H9 (cell line): ENCODE measurements at regions not wholly inside any gene's neighbourhood (a gene's known extent, or its start where the extent isn't known, plus 50 kb on each side); places are given as distances from the start of the nearest gene placed in this dataset.
A peak's percentile ranks its signal among the peaks of the same experiment; 100 is the strongest.
"Not testable (repeated sequence)": the region's sequence is repeated elsewhere in the genome, so short reads cannot be mapped to it uniquely, and the experiment has no call there.

Source experiments
- DNase-seq: peaks from one replicate; pipeline ENCODE4 v3.0.0-alpha.2; 2017
- H2AFZ ChIP-seq: one replicate; pipeline ENCODE4 v1.6.1; 2013; ENCODE audit warnings: mild to moderate bottlenecking, low read length, control low read depth, moderate library complexity
- H2AK5ac ChIP-seq: 2 replicates; pipeline ENCODE4 v1.6.1; 2013; ENCODE audit warnings: low read length, control low read depth, mixed read lengths; ENCODE audit not compliant: insufficient read length
- H2BK120ac ChIP-seq: one replicate; pipeline ENCODE4 v1.6.1; 2013; ENCODE audit warnings: low read depth, mild to moderate bottlenecking, low read length, control low read depth, inconsistent platforms; ENCODE audit not compliant: poor library complexity, severe bottlenecking
- H2BK12ac ChIP-seq: 2 replicates; pipeline ENCODE4 v1.6.1; 2013; ENCODE audit warnings: low read length, control low read depth, mixed read lengths, low read depth; ENCODE audit not compliant: insufficient read length
- H2BK15ac ChIP-seq: 2 replicates; pipeline ENCODE4 v1.6.1; 2013; ENCODE audit warnings: low read depth, low read length, control low read depth
- H2BK20ac ChIP-seq: one replicate; pipeline ENCODE4 v1.6.1; 2013; ENCODE audit warnings: low read depth, mild to moderate bottlenecking, low read length, control low read depth, inconsistent platforms; ENCODE audit not compliant: poor library complexity, severe bottlenecking
- H2BK5ac ChIP-seq: 2 replicates; pipeline ENCODE4 v1.6.1; 2013; ENCODE audit warnings: low read length, control low read depth, mixed read lengths; ENCODE audit not compliant: insufficient read length
- H3K14ac ChIP-seq: 2 replicates; pipeline ENCODE4 v1.6.1; 2013; ENCODE audit warnings: low read length, control low read depth; ENCODE audit not compliant: insufficient read depth
- H3K18ac ChIP-seq: 2 replicates; pipeline ENCODE4 v1.6.1; 2013; ENCODE audit warnings: low read depth, mild to moderate bottlenecking, mixed read lengths, low read length, control low read depth; ENCODE audit not compliant: insufficient read length
- H3K23ac ChIP-seq: 2 replicates; pipeline ENCODE4 v1.6.1; 2013; ENCODE audit warnings: low read length, control low read depth, mixed read lengths, low read depth; ENCODE audit not compliant: insufficient read length
- H3K23me2 ChIP-seq: 2 replicates; pipeline ENCODE4 v1.6.1; 2013; ENCODE audit warnings: low read depth, mild to moderate bottlenecking, mixed read lengths, low read length, control low read depth; ENCODE audit not compliant: insufficient read length, poor library complexity, severe bottlenecking
- H3K27ac ChIP-seq: 2 replicates; pipeline ENCODE4 v1.5.1; 2013; ENCODE audit warnings: low read length, control low read depth, mixed read lengths, low read depth; ENCODE audit not compliant: insufficient read length
- H3K27me3 ChIP-seq: 2 replicates; pipeline ENCODE4 v1.6.1; 2013; ENCODE audit warnings: low read length, control low read depth, inconsistent platforms; ENCODE audit not compliant: insufficient read depth
- H3K4ac ChIP-seq: 2 replicates; pipeline ENCODE4 v1.6.1; 2013; ENCODE audit warnings: low read depth, mild to moderate bottlenecking, control low read depth, inconsistent platforms, low read length, moderate library complexity
- H3K4me1 ChIP-seq: 2 replicates; pipeline ENCODE4 v1.6.1; 2013; ENCODE audit warnings: low read length, control low read depth, inconsistent platforms; ENCODE audit not compliant: insufficient read depth
- H3K4me2 ChIP-seq: 2 replicates; pipeline ENCODE4 v1.6.1; 2013; ENCODE audit warnings: low read length, control low read depth, mixed read lengths; ENCODE audit not compliant: insufficient read length, insufficient read depth
- H3K56ac ChIP-seq: 2 replicates; pipeline ENCODE4 v1.6.1; 2013; ENCODE audit warnings: low read depth, mild to moderate bottlenecking, mixed read lengths, low read length, control low read depth; ENCODE audit not compliant: insufficient read length
- H3K79me1 ChIP-seq: 2 replicates; pipeline ENCODE4 v1.6.1; 2013; ENCODE audit warnings: low read depth, mild to moderate bottlenecking, moderate library complexity, low read length, control low read depth, inconsistent platforms; ENCODE audit not compliant: insufficient read depth, poor library complexity, severe bottlenecking
- H3K79me2 ChIP-seq: 2 replicates; pipeline ENCODE4 v1.6.1; 2013; ENCODE audit warnings: low read length, control low read depth, inconsistent platforms; ENCODE audit not compliant: insufficient read depth
- H3K9ac ChIP-seq: 2 replicates; pipeline ENCODE4 v1.6.1; 2013; ENCODE audit warnings: low read length, control low read depth, mixed read lengths; ENCODE audit not compliant: insufficient read length; ENCODE audit errors: extremely low read depth
- H3K9me3 ChIP-seq: one replicate; pipeline ENCODE4 v1.6.1; 2013; ENCODE audit warnings: low read depth, low read length, inconsistent platforms; ENCODE audit not compliant: control insufficient read depth
- H3T11ph ChIP-seq: one replicate; pipeline ENCODE4 v1.6.1; 2013; ENCODE audit warnings: mild to moderate bottlenecking, low read length, control low read depth, inconsistent platforms
- H4K20me1 ChIP-seq: one replicate; pipeline ENCODE4 v1.6.1; 2013; ENCODE audit not compliant: control insufficient read depth, insufficient read length, insufficient read depth
- H4K5ac ChIP-seq: 2 replicates; pipeline ENCODE4 v1.6.1; 2013; ENCODE audit warnings: low read depth, mild to moderate bottlenecking, mixed read lengths, low read length, control low read depth; ENCODE audit not compliant: insufficient read length
- H4K8ac ChIP-seq: replicated peaks from 2 replicates; pipeline ENCODE4 v1.6.1; 2013; ENCODE audit warnings: low read length, control low read depth, mixed read lengths, low read depth; ENCODE audit not compliant: insufficient read length
- H4K91ac ChIP-seq: 2 replicates; pipeline ENCODE4 v1.6.1; 2013; ENCODE audit warnings: low read depth, mild to moderate bottlenecking, moderate library complexity, mixed read lengths, low read length, control low read depth; ENCODE audit not compliant: insufficient read length
- H3K27ac Mint-ChIP-seq, 3 experiments: 2 replicates in 2 of 3; 3 replicates in 1 of 3; pipeline ENCODE4 v1.8.0; 2020 to 2021; ENCODE audit warnings: mixed read lengths in 3 of 3, mild to moderate bottlenecking in 1 of 3, moderate library complexity in 1 of 3
- H3K27me3 Mint-ChIP-seq: 2 replicates; pipeline ENCODE4 v1.8.0; 2021; ENCODE audit warnings: low read depth, mild to moderate bottlenecking, moderate library complexity, mixed read lengths
- H3K36me3 Mint-ChIP-seq, 3 experiments: 2 replicates in 2 of 3; 3 replicates in 1 of 3; pipeline ENCODE4 v1.8.0; 2020 to 2021; ENCODE audit warnings: low read depth in 3 of 3, mixed read lengths in 3 of 3; ENCODE audit not compliant: insufficient read depth in 1 of 3
- H3K4me1 Mint-ChIP-seq, 2 experiments: 2 replicates each; pipeline ENCODE4 v1.8.0; 2020; ENCODE audit warnings: mixed read lengths in 2 of 2
- H3K4me3 Mint-ChIP-seq, 2 experiments: 2 replicates in 1 of 2; 3 replicates in 1 of 2; pipeline ENCODE4 v1.8.0; 2020 to 2021; ENCODE audit warnings: mild to moderate bottlenecking in 2 of 2, mixed read lengths in 2 of 2, moderate library complexity in 1 of 2
- H3K9me3 Mint-ChIP-seq, 2 experiments: 2 replicates in 1 of 2; 3 replicates in 1 of 2; pipeline ENCODE4 v1.8.0; 2020; ENCODE audit warnings: mild to moderate bottlenecking in 2 of 2, mixed read lengths in 2 of 2, moderate library complexity in 1 of 2
- CTCF ChIP-seq: fragments of 200-600 bp; sonication (generic); conservative IDR thresholded peaks from 3 replicates; pipeline ENCODE4 v1.8.0; 2021; ENCODE audit warnings: antibody characterized with exemption, mild to moderate bottlenecking
- WGBS: extraction: QIAGEN DNeasy Blood & Tissue Kit; methylation state at CpG from one replicate; pipeline ENCODE4 v1.1.7; 2013; ENCODE audit warnings: missing lambda C conversion rate, low lambda C conversion rate, mixed read lengths; ENCODE audit not compliant: insufficient read length; ENCODE audit errors: extremely low coverage; 5-methylcytosine and 5-hydroxymethylcytosine counted together

DNA sequence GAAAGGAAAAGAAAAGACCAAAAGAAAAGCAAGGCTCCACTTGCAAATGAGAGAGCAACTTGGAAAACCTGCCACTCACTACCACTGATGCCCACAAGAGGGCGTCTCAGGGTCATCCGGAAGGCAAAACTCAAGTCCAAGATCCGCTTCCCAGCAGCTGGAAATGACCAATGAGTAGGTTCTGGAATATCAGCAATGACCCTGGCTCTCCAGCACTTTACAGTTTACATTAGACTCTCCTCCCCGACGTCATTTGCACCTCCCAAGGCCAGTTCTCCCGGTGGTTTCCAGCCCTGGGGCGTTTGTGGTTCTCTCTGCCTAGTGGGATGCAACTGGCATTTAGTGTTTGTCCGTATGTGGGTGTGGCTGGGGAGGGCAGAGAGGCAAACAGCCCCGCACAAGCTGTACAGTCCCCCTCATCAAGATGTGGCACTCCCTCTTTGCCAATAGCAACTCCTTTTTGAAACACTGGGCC, 193.8 kb upstream of the ZNF618 start:
- Histone ChIP-seq H2BK15ac (no peak overlapping the region), H4K8ac (no peak overlapping the region), H2BK12ac (no peak overlapping the region), H3K56ac (no peak overlapping the region), H3T11ph (no peak overlapping the region), H3K4me2 (no peak overlapping the region), H3K4me1 (no peaks in the 10 kb centered on the region; the same call in 1 of the 2 replicates), H3K79me2 (no peaks in the 10 kb centered on the region), H3K27ac (no peak overlapping the region), H2BK20ac (no peak overlapping the region), H3K9me3 (no peaks in the 10 kb centered on the region), H3K14ac (no peak overlapping the region), H4K20me1 (peaks cover 4% of the 10 kb centered on the region), H3K79me1 (no peaks in the 10 kb centered on the region), H3K9ac (no peak overlapping the region), H3K23ac (no peak overlapping the region), H2AK5ac (no peak overlapping the region), H4K5ac (no peak overlapping the region), H3K27me3 (peaks cover 10% of the 10 kb centered on the region; the same call in 1 of the 2 replicates), H2AFZ (no peak overlapping the region), H3K18ac (no peak overlapping the region), H4K91ac (no peak overlapping the region), H2BK5ac (no peak overlapping the region), H3K4ac (no peak overlapping the region), H3K23me2 (no peaks in the 10 kb centered on the region), H2BK120ac (no peak overlapping the region)
- peak; percentile 81 for DNase-seq
- TF ChIP-seq CTCF, result peak; percentile 95
- Mint-ChIP-seq H3K27me3 (peaks cover 35% of the 10 kb centered on the region), H3K36me3 (no peaks in the 10 kb centered on the region), H3K4me3 (no peak overlapping the region), H3K9me3 (peaks cover 0 to 3% of the 10 kb centered on the region in 2 experiments; a peak in 1 of 5 replicates), H3K27ac (no peak overlapping the region; a peak in 1 of 7 replicates), H3K4me1 (peaks cover 2 to 7% of the 10 kb centered on the region in 2 experiments; a peak in 2 of 4 replicates)
- WGBS, result no CpG with 5 or more reads among the region's 9 CpGs

GRCh38 chr9:113685636-113686035, 190.5 kb upstream of the ZNF618 start:
- H4K5ac ChIP-seq, H3K79me2 ChIP-seq, H3K23me2 ChIP-seq, H3K4me2 ChIP-seq, H3K14ac ChIP-seq, H3T11ph ChIP-seq, H4K20me1 ChIP-seq, H3K4ac ChIP-seq, H3K18ac ChIP-seq, H3K27ac Mint-ChIP-seq, H3K56ac ChIP-seq, H2AK5ac ChIP-seq, H3K9me3 Mint-ChIP-seq, H2BK15ac ChIP-seq, H4K91ac ChIP-seq, H3K79me1 ChIP-seq, H4K8ac ChIP-seq, H2AFZ ChIP-seq, H3K9me3 ChIP-seq, H2BK5ac ChIP-seq, H3K9ac ChIP-seq, DNase-seq, H2BK20ac ChIP-seq, H3K4me3 Mint-ChIP-seq, H2BK120ac ChIP-seq, H3K23ac ChIP-seq, H3K27ac ChIP-seq, H2BK12ac ChIP-seq, H3K4me1 ChIP-seq, H3K36me3 Mint-ChIP-seq: not testable (repeated sequence)
- peaks cover 62% of the 10 kb centered on the region for H3K27me3 Mint-ChIP-seq
- peaks cover 10 to 14% of the 10 kb centered on the region in 2 experiments for H3K4me1 Mint-ChIP-seq
- no CpG with 5 or more reads among the region's 6 CpGs for WGBS
- H3K27me3 ChIP-seq, result peaks cover 22% of the 10 kb centered on the region; the same call in 1 of the 2 replicates
